ENCODE measurements at regions not wholly inside any gene's neighbourhood (a gene's known extent, or its start where the extent isn't known, plus 50 kb on each side); places are given as distances from the start of the nearest gene placed in this dataset.

- TF ChIP-seq CTCF (IDR thresholded peaks at IDR 0.05) (no peak), POLR2A (IDR thresholded peaks at IDR 0.05) (no peak)
Measured at GRCh38 chr7:145753004-145753403, 363.6 kb upstream of the CNTNAP2 start.

Data from esophagus squamous epithelium (tissue), 4 donors.